ENCODE measurements at regions not wholly inside any gene's neighbourhood (a gene's known extent, or its start where the extent isn't known, plus 50 kb on each side); places are given as distances from the start of the nearest gene placed in this dataset.
A peak's percentile ranks its signal among the peaks of the same experiment; 100 is the strongest.

GRCh38 chr7:136664537-136664936 lies 203.9 kb upstream of the CHRM2 start:
- intact Hi-C loops (cut with micrococcal nuclease; ENCODE audit: unreplicated experiment): no loop called here
- no TSS peak for BruUV-seq (replicated peaks)
- ChIA-PET POLR2A (ENCODE audit: low non-redundant PET) (no interaction called here), CTCF (no interaction called here)
- no peak for DNase-seq (ENCODE audit: low spot score)
- Histone ChIP-seq H3K27me3 (replicated peaks; ENCODE audit: insufficient read depth, low read depth, low read length, poor library complexity) (no peaks in the 10 kb centered on the region), H3K4me3 (ENCODE audit: low read depth, low read length, poor library complexity, severe bottlenecking) (no peak overlapping the region), H3K4me1 (ENCODE audit: insufficient read depth, low read length, poor library complexity, severe bottlenecking) (no peaks in the 10 kb centered on the region), H3K36me3 (ENCODE audit: insufficient read depth, low read length, poor library complexity, severe bottlenecking) (no peaks in the 10 kb centered on the region), H3K27ac (ENCODE audit: low read depth, low read length, poor library complexity, severe bottlenecking) (no peak overlapping the region), H3K9me3 (ENCODE audit: low read depth, low read length, poor library complexity, severe bottlenecking) (no peaks in the 10 kb centered on the region)
- TF ChIP-seq, protein P1, sequence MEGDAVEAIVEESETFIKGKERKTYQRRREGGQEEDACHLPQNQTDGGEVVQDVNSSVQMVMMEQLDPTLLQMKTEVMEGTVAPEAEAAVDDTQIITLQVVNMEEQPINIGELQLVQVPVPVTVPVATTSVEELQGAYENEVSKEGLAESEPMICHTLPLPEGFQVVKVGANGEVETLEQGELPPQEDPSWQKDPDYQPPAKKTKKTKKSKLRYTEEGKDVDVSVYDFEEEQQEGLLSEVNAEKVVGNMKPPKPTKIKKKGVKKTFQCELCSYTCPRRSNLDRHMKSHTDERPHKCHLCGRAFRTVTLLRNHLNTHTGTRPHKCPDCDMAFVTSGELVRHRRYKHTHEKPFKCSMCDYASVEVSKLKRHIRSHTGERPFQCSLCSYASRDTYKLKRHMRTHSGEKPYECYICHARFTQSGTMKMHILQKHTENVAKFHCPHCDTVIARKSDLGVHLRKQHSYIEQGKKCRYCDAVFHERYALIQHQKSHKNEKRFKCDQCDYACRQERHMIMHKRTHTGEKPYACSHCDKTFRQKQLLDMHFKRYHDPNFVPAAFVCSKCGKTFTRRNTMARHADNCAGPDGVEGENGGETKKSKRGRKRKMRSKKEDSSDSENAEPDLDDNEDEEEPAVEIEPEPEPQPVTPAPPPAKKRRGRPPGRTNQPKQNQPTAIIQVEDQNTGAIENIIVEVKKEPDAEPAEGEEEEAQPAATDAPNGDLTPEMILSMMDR (conservative IDR thresholded peaks at IDR 0.05; ENCODE audit: low read depth, low read length): no peak
- TF ChIP-seq EZH2 (IDR thresholded peaks at IDR 0.05; ENCODE audit: borderline replicate concordance, low read depth, low read length, poor library complexity, severe bottlenecking): no peak

- TF ChIP-seq, protein P1 (conservative IDR thresholded peaks at IDR 0.05; ENCODE audit: low read depth, low read length): no peak
- no peak for TF ChIP-seq EZH2 (IDR thresholded peaks at IDR 0.05; ENCODE audit: borderline replicate concordance, low read depth, low read length, poor library complexity, severe bottlenecking)
- POLR2A ChIA-PET (ENCODE audit: low non-redundant PET): no interaction called here
- BruUV-seq (replicated peaks): no TSS peak
Measured at GRCh38 chr7:136657482-136657921, 210.9 kb upstream of the CHRM2 start.

DNA sequence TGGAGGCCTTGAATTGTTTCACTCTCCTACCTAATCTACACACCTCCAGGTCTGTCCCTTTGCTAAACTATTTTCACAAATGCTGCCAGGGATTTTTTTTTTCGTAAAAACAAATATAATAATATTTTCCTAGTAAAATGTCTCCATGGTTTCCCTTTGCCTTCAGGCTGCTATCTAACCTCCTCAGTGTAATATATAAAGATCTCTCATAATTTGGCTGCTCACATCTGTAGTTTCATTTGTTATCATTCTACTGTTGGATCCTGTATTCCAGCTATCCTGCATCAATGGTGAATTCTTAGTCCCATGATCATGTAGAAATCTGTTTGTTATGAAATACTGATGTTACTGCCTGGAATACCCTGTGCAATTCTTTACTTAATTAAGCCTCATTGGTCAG lies 211.9 kb upstream of the CHRM2 start:
- POLR2A ChIA-PET (ENCODE audit: low non-redundant PET): no interaction called here
- Histone ChIP-seq H3K9me3 (ENCODE audit: low read depth, low read length, poor library complexity, severe bottlenecking) (no peaks in the 10 kb centered on the region), H3K4me3 (ENCODE audit: low read depth, low read length, poor library complexity, severe bottlenecking) (no peak overlapping the region), H3K36me3 (ENCODE audit: insufficient read depth, low read length, poor library complexity, severe bottlenecking) (no peaks in the 10 kb centered on the region), H3K27ac (ENCODE audit: low read depth, low read length, poor library complexity, severe bottlenecking) (no peak overlapping the region), H3K4me1 (ENCODE audit: insufficient read depth, low read length, poor library complexity, severe bottlenecking) (peaks cover 7% of the 10 kb centered on the region), H3K27me3 (replicated peaks; ENCODE audit: insufficient read depth, low read depth, low read length, poor library complexity) (no peaks in the 10 kb centered on the region)
- no TSS peak for BruUV-seq (replicated peaks)
- intact Hi-C loops (cut with micrococcal nuclease; ENCODE audit: unreplicated experiment): no loop called here
- CTCF ChIA-PET: no interaction called here
- no peak for TF ChIP-seq EZH2 (IDR thresholded peaks at IDR 0.05; ENCODE audit: borderline replicate concordance, low read depth, low read length, poor library complexity, severe bottlenecking)
- TF ChIP-seq, protein P1 (conservative IDR thresholded peaks at IDR 0.05; ENCODE audit: low read depth, low read length): no peak
- DNase-seq (ENCODE audit: low spot score): no peak

More at GRCh38 chr7:136657482-136657921, 210.9 kb upstream of the CHRM2 start:
- Histone ChIP-seq H3K27me3 (replicated peaks; ENCODE audit: insufficient read depth, low read depth, low read length, poor library complexity) (no peaks in the 10 kb centered on the region), H3K27ac (ENCODE audit: low read depth, low read length, poor library complexity, severe bottlenecking) (no peak overlapping the region), H3K4me3 (ENCODE audit: low read depth, low read length, poor library complexity, severe bottlenecking) (no peak overlapping the region), H3K9me3 (ENCODE audit: low read depth, low read length, poor library complexity, severe bottlenecking) (no peaks in the 10 kb centered on the region), H3K36me3 (ENCODE audit: insufficient read depth, low read length, poor library complexity, severe bottlenecking) (no peaks in the 10 kb centered on the region), H3K4me1 (ENCODE audit: insufficient read depth, low read length, poor library complexity, severe bottlenecking) (peaks cover 1% of the 10 kb centered on the region)
- DNase-seq (ENCODE audit: low spot score): peak; percentile 16
- intact Hi-C loops (cut with micrococcal nuclease; ENCODE audit: unreplicated experiment): no loop called here
- CTCF ChIA-PET: no interaction called here

Measured in A673 (cell line).